GM23338 (cell line): ENCODE measurements at regions not wholly inside any gene's neighbourhood (a gene's known extent, or its start where the extent isn't known, plus 50 kb on each side); places are given as distances from the start of the nearest gene placed in this dataset.

Experiments used
- CREB1 ChIP-seq: fragments of 250-450 bp; sonication (Bioruptor Pico); IDR thresholded peaks from 2 replicates; pipeline ENCODE4 v1.5.0; 2020; ENCODE audit warnings: low read depth, mild to moderate bottlenecking, moderate library complexity
- CTCF ChIP-seq, 2 experiments: fragments of 200-600 bp in 1 of 2; sonication (generic) in 1 of 2; conservative IDR thresholded peaks; 2 replicates each; pipeline versions ENCODE4 v1.5.1 to v1.6.1; 2016 to 2017; ENCODE audit warnings: antibody characterized with exemption in 2 of 2, low read depth in 2 of 2, mild to moderate bottlenecking in 2 of 2, moderate library complexity in 1 of 2
- EZH2 ChIP-seq: fragments of 200-600 bp; sonication (generic); IDR thresholded peaks from one replicate; pipeline ENCODE4 v1.8.0; 2017; ENCODE audit warnings: antibody characterized with exemption, mild to moderate bottlenecking, low read depth; ENCODE audit not compliant: unreplicated experiment
- EZH2phosphoT487 ChIP-seq: fragments of 200-600 bp; sonication (generic); IDR thresholded peaks from one replicate; pipeline ENCODE4 v1.8.1; 2018; ENCODE audit warnings: antibody characterized with exemption; ENCODE audit not compliant: unreplicated experiment
- JUNB ChIP-seq: IDR thresholded peaks from one replicate; pipeline ENCODE4 v1.6.1; 2016; ENCODE audit warnings: antibody characterized with exemption; ENCODE audit not compliant: unreplicated experiment
- POLR2AphosphoS5 ChIP-seq: IDR thresholded peaks from 2 replicates; pipeline ENCODE4 v1.6.1; 2016; ENCODE audit warnings: antibody characterized with exemption, low read depth
- REST ChIP-seq: IDR thresholded peaks from one replicate; pipeline ENCODE4 v1.6.1; 2018; ENCODE audit warnings: antibody characterized with exemption; ENCODE audit not compliant: unreplicated experiment
- STAT1 ChIP-seq: IDR thresholded peaks from one replicate; pipeline ENCODE4 v1.6.1; 2016; ENCODE audit warnings: antibody characterized with exemption; ENCODE audit not compliant: unreplicated experiment
- ZNF114 ChIP-seq: fragments of 250-450 bp; sonication (Bioruptor Pico); IDR thresholded peaks from 2 replicates; pipeline ENCODE4 v1.5.0; 2020; ENCODE audit warnings: mild to moderate bottlenecking, moderate library complexity

- TF ChIP-seq CTCF (conservative IDR thresholded peaks at IDR 0.05; ENCODE audit: low read depth in 2 of 2) (no peak), POLR2AphosphoS5 (no peak), STAT1 (no peak), REST (no peak), EZH2 (no peak), EZH2phosphoT487 (no peak), JUNB (no peak), ZNF114 (CRISPR knock-in tag) (no peak), CREB1 (CRISPR knock-in tag) (no peak)
Observed at GRCh38 chr1:195251900-195252299, 1356.3 kb downstream of the KCNT2 start.
